HG02642 (cell line): ENCODE measurements at regions not wholly inside any gene's neighbourhood (a gene's known extent, or its start where the extent isn't known, plus 50 kb on each side); places are given as distances from the start of the nearest gene placed in this dataset.
"Not testable (repeated sequence)": the region's sequence is repeated elsewhere in the genome, so short reads cannot be mapped to it uniquely, and the experiment has no call there.

Experiments used
- ATAC-seq: cut with Tn5 transposase; IDR thresholded peaks from one replicate; pipeline ENCODE4 v1.9.1; 2021; ENCODE audit warnings: mild to moderate bottlenecking; ENCODE audit not compliant: unreplicated experiment, poor library complexity

- not testable (repeated sequence) for ATAC-seq
These were observed 2695.2 kb upstream of the TPTE start for GRCh38 chr21:7826174-7826573.

DNA sequence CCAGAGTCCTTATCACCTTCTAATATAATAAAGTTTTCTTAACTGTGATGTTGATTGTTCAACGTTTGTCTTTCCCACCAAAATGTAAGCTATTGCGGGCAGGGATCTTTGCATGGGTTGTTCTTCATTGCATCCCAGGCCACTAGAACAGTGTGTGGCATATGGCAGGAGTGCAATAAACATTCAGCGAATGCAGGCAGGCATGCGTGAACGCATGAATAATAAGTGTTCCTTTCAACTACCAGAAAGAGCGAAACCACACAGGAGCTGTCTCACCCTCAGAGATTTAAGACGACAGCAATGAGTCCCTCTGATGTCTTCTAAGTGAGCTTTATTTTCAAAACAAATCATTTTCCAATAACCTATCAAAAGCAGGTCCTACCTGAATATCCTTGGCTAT lies 2693.1 kb upstream of the TPTE start:
- ATAC-seq = not testable (repeated sequence)

GRCh38 chr21:7829411-7829810 lies 2692.0 kb upstream of the TPTE start:
- ATAC-seq = not testable (repeated sequence)

- not testable (repeated sequence) for ATAC-seq
These were observed 2684.1 kb upstream of the TPTE start for GRCh38 chr21:7837315-7837714.

- not testable (repeated sequence) for ATAC-seq
These were observed 2668.0 kb upstream of the TPTE start for GRCh38 chr21:7853426-7853825.

- ATAC-seq = not testable (repeated sequence)
These were observed 2667.5 kb upstream of the TPTE start for GRCh38 chr21:7853836-7854235.
